ENCODE measurements at regions not wholly inside any gene's neighbourhood (a gene's known extent, or its start where the extent isn't known, plus 50 kb on each side); places are given as distances from the start of the nearest gene placed in this dataset.

GRCh38 chr15:80331886-80332406, 72.2 kb upstream of the ARNT2 start:
- CTCF ChIA-PET, result interaction anchor here (1.0 kb wide), 1 partner anchor 10 kb away, joined by 3 read pairs; no protein-coding TSS in a partner anchor
- Histone ChIP-seq H2AK5ac (ENCODE audit: low read depth, low read length) (no peak overlapping the region), H3K4me3 (ENCODE audit: insufficient read depth, low read depth, low read length) (no peak overlapping the region), H2BK15ac (ENCODE audit: low read depth, low read length) (no peak overlapping the region), H3K9me3 (ENCODE audit: control insufficient read depth, insufficient read depth, low read length) (0 out of 2 replicates have a peak, but pooled peaks cover 3% of the 10 kb centered on the region), H3K23ac (ENCODE audit: low read depth, low read length) (no peak overlapping the region), H3K9me1 (ENCODE audit: insufficient read depth, low read length) (no peaks in the 10 kb centered on the region), H3K36me3 (ENCODE audit: control insufficient read depth, insufficient read depth, low read length) (no peaks in the 10 kb centered on the region), H3K56ac (ENCODE audit: extremely low read depth, insufficient read depth, low read length) (no peak overlapping the region), H4K8ac (ENCODE audit: low read depth in 2 of 2, low read length in 2 of 2) (no peak overlapping the region), H3K4ac (ENCODE audit: low read depth, low read length) (no peak overlapping the region), H3K9ac (ENCODE audit: low read depth, low read length) (no peak overlapping the region), H3K27me3 (ENCODE audit: control insufficient read depth, insufficient read depth, low read length) (peaks cover 25% of the 10 kb centered on the region), H4K5ac (ENCODE audit: low read depth, low read length) (no peak overlapping the region), H3K4me1 (ENCODE audit: control insufficient read depth, insufficient read depth, low read length) (no peaks in the 10 kb centered on the region), H3K14ac (replicated peaks; ENCODE audit: low read depth, low read length) (no peak overlapping the region), H3K27ac (ENCODE audit: insufficient read depth, low read length) (no peak overlapping the region), H2AFZ (replicated peaks; ENCODE audit: low read length, poor library complexity) (no peak overlapping the region), H2BK120ac (ENCODE audit: low read depth, low read length) (no peak overlapping the region), H2BK20ac (ENCODE audit: low read depth, low read length) (no peak overlapping the region), H3K4me2 (ENCODE audit: low read depth, low read length) (no peak overlapping the region), H3K18ac (ENCODE audit: low read depth, low read length) (no peak overlapping the region), H2AK9ac (replicated peaks; ENCODE audit: low read depth, low read length, poor library complexity) (no peak overlapping the region), H2BK5ac (ENCODE audit: low read depth, low read length, poor library complexity, severe bottlenecking) (no peak overlapping the region), H4K20me1 (ENCODE audit: insufficient read depth, low read length) (no peaks in the 10 kb centered on the region), H3K79me1 (ENCODE audit: low read depth in 1 of 2, low read length in 2 of 2) (no peaks in the 10 kb centered on the region), H4K91ac (ENCODE audit: insufficient read depth, low read depth, low read length) (no peak overlapping the region)
- ATAC-seq (ENCODE audit: low read depth) (no peak), DNase-seq (no peak)
- POLR2A ChIA-PET (ENCODE audit: unreplicated experiment), result no interaction called here
- dilution Hi-C loops (cut with HindIII; ENCODE audit: low sequenced_read_pairs, unreplicated experiment), result no loop called here
- 91% methylated on average over 18 of the region's 28 CpGs; no CpG with 5 or more reads in 1 of the 2 experiments for WGBS, 2 experiments (ENCODE audit: extremely low coverage in 2 of 2, insufficient read length in 1 of 2)
- TF ChIP-seq ELK1 (IDR thresholded peaks at IDR 0.05; ENCODE audit: borderline replicate concordance, low read depth, low read length), result no peak
- no peak for TF ChIP-seq BHLHE40 (IDR thresholded peaks at IDR 0.05; ENCODE audit: low read depth, low read length)
- TF ChIP-seq CEBPB (IDR thresholded peaks at IDR 0.05; ENCODE audit: low read depth, low read length), result no peak
- no peak for TF ChIP-seq POLR2A (IDR thresholded peaks at IDR 0.05; ENCODE audit: low read depth, low read length)
- TF ChIP-seq FOS (IDR thresholded peaks at IDR 0.05; ENCODE audit: low read depth, low read length), result no peak
- TF ChIP-seq MAFK (IDR thresholded peaks at IDR 0.05; ENCODE audit: low read depth, low read length), result no peak
- TF ChIP-seq MXI1 (IDR thresholded peaks at IDR 0.05; ENCODE audit: borderline replicate concordance, low read depth, low read length), result no peak
- no peak for TF ChIP-seq NFE2L2 (IDR thresholded peaks at IDR 0.05; ENCODE audit: low read depth, low read length)
- TF ChIP-seq USF2 (IDR thresholded peaks at IDR 0.05; ENCODE audit: low read depth, low read length), result no peak
- TF ChIP-seq CTCF (conservative IDR thresholded peaks at IDR 0.05; ENCODE audit: low read depth, low read length), result no peak
- no peak for TF ChIP-seq RAD21 (IDR thresholded peaks at IDR 0.05; ENCODE audit: low read length)
- no peak for TF ChIP-seq SMC3 (IDR thresholded peaks at IDR 0.05; ENCODE audit: low read depth, low read length)
- TF ChIP-seq CHD1 (IDR thresholded peaks at IDR 0.05; ENCODE audit: low read depth, low read length), result no peak
- TF ChIP-seq MAZ (IDR thresholded peaks at IDR 0.05; ENCODE audit: borderline replicate concordance, low read depth, low read length), result no peak
- TF ChIP-seq RFX5 (IDR thresholded peaks at IDR 0.05; ENCODE audit: low read depth, low read length), result no peak
- no peak for TF ChIP-seq RCOR1 (IDR thresholded peaks at IDR 0.05; ENCODE audit: insufficient replicate concordance, low read length)
- no TSS peak for BruUV-seq (replicated peaks)
- in situ Hi-C loops (cut with MboI; ENCODE audit: low sequenced_read_pairs), result no loop called here
- intact Hi-C loops (cut with micrococcal nuclease), result no loop called here
